Adipocyte (in vitro differentiated cells): ENCODE measurements at regions not wholly inside any gene's neighbourhood (a gene's known extent, or its start where the extent isn't known, plus 50 kb on each side); places are given as distances from the start of the nearest gene placed in this dataset.
"Not testable (repeated sequence)": the region's sequence is repeated elsewhere in the genome, so short reads cannot be mapped to it uniquely, and the experiment has no call there.

Source experiments
- DNase-seq: peaks from one replicate; pipeline ENCODE4 v3.0.0-alpha.2; 2015; ENCODE audit warnings: low read depth
- H3K27me3 ChIP-seq: replicated peaks from 2 replicates; pipeline ENCODE4 v1.7.0; 2013; ENCODE audit warnings: mild to moderate bottlenecking, low read length, moderate library complexity; ENCODE audit not compliant: control insufficient read depth, insufficient read depth
- H3K36me3 ChIP-seq: 2 replicates; pipeline ENCODE4 v1.7.0; 2013; ENCODE audit warnings: low read length, mild to moderate bottlenecking, moderate library complexity; ENCODE audit not compliant: control insufficient read depth, insufficient read depth, severe bottlenecking
- H3K4me1 ChIP-seq: 2 replicates; pipeline ENCODE4 v1.7.0; 2013; ENCODE audit warnings: mild to moderate bottlenecking, low read length, moderate library complexity; ENCODE audit not compliant: control insufficient read depth, insufficient read depth
- H3K4me3 ChIP-seq: 2 replicates; pipeline ENCODE4 v1.7.0; 2013; ENCODE audit warnings: mild to moderate bottlenecking, low read length, moderate library complexity
- H3K9ac ChIP-seq: 2 replicates; pipeline ENCODE4 v1.7.0; 2013; ENCODE audit warnings: mild to moderate bottlenecking, low read length, moderate library complexity
- H3K9me3 ChIP-seq: 2 replicates; pipeline ENCODE4 v1.7.0; 2013; ENCODE audit warnings: mild to moderate bottlenecking, low read length, moderate library complexity; ENCODE audit not compliant: control insufficient read depth

GRCh38 chr1:14168326-14169063 lies 430.0 kb upstream of the KAZN start:
- Histone ChIP-seq H3K9me3 (peaks cover 2% of the 10 kb centered on the region), H3K27me3 (no peaks in the 10 kb centered on the region), H3K4me1 (no peaks in the 10 kb centered on the region), H3K4me3 (no peak overlapping the region), H3K9ac (no peak overlapping the region), H3K36me3 (no peaks in the 10 kb centered on the region)
- DNase-seq = no peak

GRCh38 chr1:14173598-14173997 lies 424.9 kb upstream of the KAZN start:
- H3K4me3 ChIP-seq = no peak overlapping the region
- DNase-seq = no peak
- no peaks in the 10 kb centered on the region for H3K9me3 ChIP-seq
- no peaks in the 10 kb centered on the region for H3K36me3 ChIP-seq
- H3K27me3 ChIP-seq = peaks cover 5% of the 10 kb centered on the region
- no peak overlapping the region for H3K9ac ChIP-seq
- no peaks in the 10 kb centered on the region for H3K4me1 ChIP-seq

GRCh38 chr1:14177866-14178265 lies 420.6 kb upstream of the KAZN start:
- not testable (repeated sequence) for H3K36me3 ChIP-seq, H3K9me3 ChIP-seq, H3K4me3 ChIP-seq, DNase-seq, H3K4me1 ChIP-seq, H3K9ac ChIP-seq, H3K27me3 ChIP-seq

- no peaks in the 10 kb centered on the region for H3K4me1 ChIP-seq
- no peak overlapping the region for H3K9ac ChIP-seq
- H3K9me3 ChIP-seq = no peaks in the 10 kb centered on the region
- H3K36me3 ChIP-seq = no peaks in the 10 kb centered on the region
- peaks cover 3% of the 10 kb centered on the region for H3K27me3 ChIP-seq
- no peak overlapping the region for H3K4me3 ChIP-seq
- no peak for DNase-seq
These were observed 417.7 kb upstream of the KAZN start for GRCh38 chr1:14180738-14181137.

GRCh38 chr1:14181191-14181795 lies 417.2 kb upstream of the KAZN start:
- H3K9me3 ChIP-seq = no peaks in the 10 kb centered on the region
- H3K4me3 ChIP-seq = no peak overlapping the region
- H3K27me3 ChIP-seq = peaks cover 3% of the 10 kb centered on the region
- DNase-seq = no peak
- H3K4me1 ChIP-seq = no peaks in the 10 kb centered on the region
- no peaks in the 10 kb centered on the region for H3K36me3 ChIP-seq
- no peak overlapping the region for H3K9ac ChIP-seq

- H3K27me3 ChIP-seq = peaks cover 3% of the 10 kb centered on the region
- no peak for DNase-seq
- no peaks in the 10 kb centered on the region for H3K9me3 ChIP-seq
- H3K9ac ChIP-seq = no peak overlapping the region
- H3K4me1 ChIP-seq = no peaks in the 10 kb centered on the region
- no peak overlapping the region for H3K4me3 ChIP-seq
- no peaks in the 10 kb centered on the region for H3K36me3 ChIP-seq
These were observed 415.6 kb upstream of the KAZN start for GRCh38 chr1:14182856-14183255.

GRCh38 chr1:14183329-14183728 lies 415.2 kb upstream of the KAZN start:
- no peaks in the 10 kb centered on the region for H3K9me3 ChIP-seq
- H3K9ac ChIP-seq = no peak overlapping the region
- H3K4me1 ChIP-seq = no peaks in the 10 kb centered on the region
- no peak for DNase-seq
- peaks cover 3% of the 10 kb centered on the region for H3K27me3 ChIP-seq
- no peak overlapping the region for H3K4me3 ChIP-seq
- no peaks in the 10 kb centered on the region for H3K36me3 ChIP-seq

- H3K4me1 ChIP-seq = peaks cover 6% of the 10 kb centered on the region
- H3K9ac ChIP-seq = no peak overlapping the region
- no peak overlapping the region for H3K4me3 ChIP-seq
- DNase-seq = no peak
- H3K9me3 ChIP-seq = no peaks in the 10 kb centered on the region
- H3K27me3 ChIP-seq = peaks cover 3% of the 10 kb centered on the region
- no peaks in the 10 kb centered on the region for H3K36me3 ChIP-seq
These were observed 414.0 kb upstream of the KAZN start for GRCh38 chr1:14184454-14184853.

GRCh38 chr1:14189381-14189780 lies 409.1 kb upstream of the KAZN start:
- Histone ChIP-seq H3K36me3 (no peaks in the 10 kb centered on the region), H3K4me3 (no peak overlapping the region), H3K9ac (no peak overlapping the region)

GRCh38 chr1:14190508-14190907 lies 408.0 kb upstream of the KAZN start:
- H3K36me3 ChIP-seq = no peaks in the 10 kb centered on the region
- H3K4me1 ChIP-seq = peaks cover 6% of the 10 kb centered on the region
- H3K4me3 ChIP-seq = no peak overlapping the region
- H3K27me3 ChIP-seq = no peaks in the 10 kb centered on the region
- DNase-seq = no peak
- no peaks in the 10 kb centered on the region for H3K9me3 ChIP-seq
- H3K9ac ChIP-seq = no peak overlapping the region

More at GRCh38 chr1:14189381-14189780, 409.1 kb upstream of the KAZN start:
- H3K9me3 ChIP-seq = no peaks in the 10 kb centered on the region
- H3K27me3 ChIP-seq = no peaks in the 10 kb centered on the region
- H3K4me1 ChIP-seq = peaks cover 6% of the 10 kb centered on the region
- DNase-seq = no peak

- no peak for DNase-seq
- no peak overlapping the region for H3K4me3 ChIP-seq
- no peaks in the 10 kb centered on the region for H3K9me3 ChIP-seq
- H3K36me3 ChIP-seq = no peaks in the 10 kb centered on the region
- H3K9ac ChIP-seq = no peak overlapping the region
- H3K4me1 ChIP-seq = no peaks in the 10 kb centered on the region
- H3K27me3 ChIP-seq = no peaks in the 10 kb centered on the region
These were observed 404.0 kb upstream of the KAZN start for GRCh38 chr1:14194511-14194910.

- Histone ChIP-seq H3K9ac (no peak overlapping the region), H3K4me3 (no peak overlapping the region), H3K27me3 (no peaks in the 10 kb centered on the region), H3K4me1 (no peaks in the 10 kb centered on the region), H3K9me3 (no peaks in the 10 kb centered on the region), H3K36me3 (no peaks in the 10 kb centered on the region)
- DNase-seq = no peak
These were observed 393.4 kb upstream of the KAZN start for GRCh38 chr1:14205066-14205465.
